ENCODE measurements at regions not wholly inside any gene's neighbourhood (a gene's known extent, or its start where the extent isn't known, plus 50 kb on each side); places are given as distances from the start of the nearest gene placed in this dataset.

GRCh38 chr6:6769466-6769865 is 180.9 kb downstream of the LY86 start:
- no peak for DNase-seq (ENCODE audit: low spot score, unreplicated experiment)
- no peak for TF ChIP-seq CTCF (IDR thresholded peaks at IDR 0.05; ENCODE audit: unreplicated experiment)
- H3K36me3 Mint-ChIP-seq (ENCODE audit: insufficient read depth) = no peaks in the 10 kb centered on the region
- peaks cover 4% of the 10 kb centered on the region for H3K27me3 Mint-ChIP-seq
- no peak overlapping the region for H3K27ac Mint-ChIP-seq
- peaks cover 5% of the 10 kb centered on the region for H3K9me3 Mint-ChIP-seq (ENCODE audit: low read depth)
- peaks cover 8% of the 10 kb centered on the region for H3K4me1 Mint-ChIP-seq (ENCODE audit: low read depth)
- H3K4me3 Mint-ChIP-seq (ENCODE audit: low read depth) = no peak overlapping the region

- no peak overlapping the region for H3K27ac Mint-ChIP-seq
- peaks cover 4% of the 10 kb centered on the region for H3K27me3 Mint-ChIP-seq
- H3K4me3 Mint-ChIP-seq (ENCODE audit: low read depth) = no peak overlapping the region
- H3K36me3 Mint-ChIP-seq (ENCODE audit: insufficient read depth) = no peaks in the 10 kb centered on the region
- no peak for TF ChIP-seq CTCF (IDR thresholded peaks at IDR 0.05; ENCODE audit: unreplicated experiment)
- DNase-seq (ENCODE audit: low spot score, unreplicated experiment) = no peak
- H3K9me3 Mint-ChIP-seq (ENCODE audit: low read depth) = peaks cover 5% of the 10 kb centered on the region
- peaks cover 8% of the 10 kb centered on the region for H3K4me1 Mint-ChIP-seq (ENCODE audit: low read depth)
These were observed 182.9 kb downstream of the LY86 start for GRCh38 chr6:6771224-6771945.

GRCh38 chr6:6771964-6772363 is 183.4 kb downstream of the LY86 start:
- Mint-ChIP-seq H3K4me1 (ENCODE audit: low read depth) (peaks cover 8% of the 10 kb centered on the region), H3K9me3 (ENCODE audit: low read depth) (peaks cover 9% of the 10 kb centered on the region), H3K27me3 (peaks cover 4% of the 10 kb centered on the region), H3K36me3 (ENCODE audit: insufficient read depth) (no peaks in the 10 kb centered on the region), H3K4me3 (ENCODE audit: low read depth) (no peak overlapping the region), H3K27ac (no peak overlapping the region)
- TF ChIP-seq CTCF (IDR thresholded peaks at IDR 0.05; ENCODE audit: unreplicated experiment) = no peak
- no peak for DNase-seq (ENCODE audit: low spot score, unreplicated experiment)

GRCh38 chr6:6772751-6773150 is 184.2 kb downstream of the LY86 start:
- no peak for TF ChIP-seq CTCF (IDR thresholded peaks at IDR 0.05; ENCODE audit: unreplicated experiment)
- H3K27ac Mint-ChIP-seq = peak overlapping the region; percentile 57
- H3K27me3 Mint-ChIP-seq = peaks cover 4% of the 10 kb centered on the region
- peaks cover 10% of the 10 kb centered on the region for H3K9me3 Mint-ChIP-seq (ENCODE audit: low read depth)
- H3K4me1 Mint-ChIP-seq (ENCODE audit: low read depth) = peaks cover 8% of the 10 kb centered on the region
- H3K4me3 Mint-ChIP-seq (ENCODE audit: low read depth) = no peak overlapping the region
- H3K36me3 Mint-ChIP-seq (ENCODE audit: insufficient read depth) = no peaks in the 10 kb centered on the region
- DNase-seq (ENCODE audit: low spot score, unreplicated experiment) = no peak

GRCh38 chr6:6775074-6775473 is 186.6 kb downstream of the LY86 start:
- peaks cover 8% of the 10 kb centered on the region for H3K4me1 Mint-ChIP-seq (ENCODE audit: low read depth)
- H3K27ac Mint-ChIP-seq = no peak overlapping the region
- no peak for TF ChIP-seq CTCF (IDR thresholded peaks at IDR 0.05; ENCODE audit: unreplicated experiment)
- H3K4me3 Mint-ChIP-seq (ENCODE audit: low read depth) = no peak overlapping the region
- H3K9me3 Mint-ChIP-seq (ENCODE audit: low read depth) = peaks cover 9% of the 10 kb centered on the region
- no peak for DNase-seq (ENCODE audit: low spot score, unreplicated experiment)
- H3K27me3 Mint-ChIP-seq = peaks cover 4% of the 10 kb centered on the region
- H3K36me3 Mint-ChIP-seq (ENCODE audit: insufficient read depth) = no peaks in the 10 kb centered on the region

Data from progenitor cell of endocrine pancreas (in vitro differentiated cells).